ENCODE measurements at regions not wholly inside any gene's neighbourhood (a gene's known extent, or its start where the extent isn't known, plus 50 kb on each side); places are given as distances from the start of the nearest gene placed in this dataset.

- TF ChIP-seq ZBTB4 (CRISPR knock-in tag; IDR thresholded peaks at IDR 0.05; ENCODE audit: borderline replicate concordance) (no peak), KLF11 (CRISPR knock-in tag; IDR thresholded peaks at IDR 0.05) (no peak)
Measured at GRCh38 chr11:116093065-116093464, 588.9 kb upstream of the CADM1 start (continued).

- Histone ChIP-seq H3K9me3 (ENCODE audit: low read length) (no peaks in the 10 kb centered on the region), H3K9ac (ENCODE audit: insufficient read depth, low read depth, low read length) (no peak overlapping the region), H3K27ac (ENCODE audit: extremely low read length, insufficient read depth, low read length) (no peak overlapping the region), H4K20me1 (ENCODE audit: insufficient read depth, low read length) (no peaks in the 10 kb centered on the region), H3K79me2 (ENCODE audit: insufficient read depth, low read length) (no peaks in the 10 kb centered on the region), H2AFZ (ENCODE audit: low read length) (no peak overlapping the region), H3K36me3 (replicated peaks in 1 of 2; ENCODE audit: control insufficient read depth in 1 of 2, insufficient read depth in 2 of 2, low read length in 2 of 2) (no peaks in the 10 kb centered on the region), H3K27me3 (ENCODE audit: control insufficient read depth in 1 of 2, insufficient read depth in 2 of 2, low read length in 2 of 2) (peaks cover 2 to 23% of the 10 kb centered on the region in 2 experiments; a peak in 4 of 5 replicates), H3K4me2 (ENCODE audit: low read depth, low read length) (no peak overlapping the region), H3K4me3 (replicated peaks in 1 of 3; ENCODE audit: insufficient read depth in 1 of 3, low read depth in 2 of 3, low read length in 3 of 3) (no peak overlapping the region), H3K4me1 (ENCODE audit: insufficient read depth, low read length) (no peaks in the 10 kb centered on the region)
- in situ Hi-C loops (cut with HindIII; ENCODE audit: extremely low pct_ligation_motif_present, low pct_unique_long_range_greater_than_20kb) (no loop called here), intact Hi-C loops (cut with micrococcal nuclease; ENCODE audit: unreplicated experiment) (no loop called here)
- FAIRE-seq (no peak), DNase-seq (ENCODE audit: low spot score) (no peak), ATAC-seq (no peak)
- ChIA-PET CTCF (ENCODE audit: low intra/inter-chr PET ratio, low total read pairs) (no interaction called here), POLR2A (no interaction called here)
- no TSS peak for BruUV-seq (replicated peaks)
- 0% methylated on average over 1 of the region's 1 CpG for WGBS (ENCODE audit: low lambda C conversion rate)
- no peak for TF ChIP-seq ZNF142 (CRISPR knock-in tag; IDR thresholded peaks at IDR 0.05)
- no peak for TF ChIP-seq HNRNPL (IDR thresholded peaks at IDR 0.05; ENCODE audit: low read depth, low read length)
- no peak for TF ChIP-seq ZNF644 (CRISPR knock-in tag; IDR thresholded peaks at IDR 0.05; ENCODE audit: low read depth)
- no peak for TF ChIP-seq HOXA9 (CRISPR knock-in tag; IDR thresholded peaks at IDR 0.05; ENCODE audit: borderline replicate concordance)
- TF ChIP-seq ZNF703 (CRISPR knock-in tag; IDR thresholded peaks at IDR 0.05; ENCODE audit: borderline replicate concordance) = no peak
- TF ChIP-seq GPN1 (CRISPR knock-in tag; IDR thresholded peaks at IDR 0.05; ENCODE audit: borderline replicate concordance) = no peak
- no peak for TF ChIP-seq ZNF839 (CRISPR knock-in tag; IDR thresholded peaks at IDR 0.05; ENCODE audit: borderline replicate concordance)
Measured at GRCh38 chr11:116086426-116086825, 582.2 kb upstream of the CADM1 start.

Measured in HepG2 (cell line).